ENCODE measurements at regions not wholly inside any gene's neighbourhood (a gene's known extent, or its start where the extent isn't known, plus 50 kb on each side); places are given as distances from the start of the nearest gene placed in this dataset.

GRCh38 chr6:56752009-56752408, 109.3 kb upstream of the DST start:
- TF ChIP-seq JUND (IDR thresholded peaks at IDR 0.05; ENCODE audit: low read depth), result no peak
- DNase-seq (ENCODE audit: low read depth in 1 of 2, low spot score in 1 of 2), result no peak
- in situ Hi-C loops (cut with HindIII; ENCODE audit: low pct_unique_long_range_greater_than_20kb, low sequenced_read_pairs), result no loop called here

- TF ChIP-seq JUND (IDR thresholded peaks at IDR 0.05; ENCODE audit: low read depth), result no peak
- in situ Hi-C loops (cut with HindIII; ENCODE audit: low pct_unique_long_range_greater_than_20kb, low sequenced_read_pairs), result no loop called here
- no peak for DNase-seq (ENCODE audit: low read depth in 1 of 2, low spot score in 1 of 2)
Observed at GRCh38 chr6:56751604-56752003, 108.9 kb upstream of the DST start.

- no peak for TF ChIP-seq JUND (IDR thresholded peaks at IDR 0.05; ENCODE audit: low read depth)
- in situ Hi-C loops (cut with HindIII; ENCODE audit: low pct_unique_long_range_greater_than_20kb, low sequenced_read_pairs), result no loop called here
- no peak for DNase-seq (ENCODE audit: low read depth in 1 of 2, low spot score in 1 of 2)
Observed at GRCh38 chr6:56750686-56751085, 108.0 kb upstream of the DST start.

GRCh38 chr6:56749632-56750151, 107.0 kb upstream of the DST start:
- in situ Hi-C loops (cut with HindIII; ENCODE audit: low pct_unique_long_range_greater_than_20kb, low sequenced_read_pairs), result no loop called here
- DNase-seq (ENCODE audit: low read depth in 1 of 2, low spot score in 1 of 2), result no peak
- TF ChIP-seq JUND (IDR thresholded peaks at IDR 0.05; ENCODE audit: low read depth), result no peak

- no peak for DNase-seq (ENCODE audit: low read depth in 1 of 2, low spot score in 1 of 2)
- no peak for TF ChIP-seq JUND (IDR thresholded peaks at IDR 0.05; ENCODE audit: low read depth)
- in situ Hi-C loops (cut with HindIII; ENCODE audit: low pct_unique_long_range_greater_than_20kb, low sequenced_read_pairs), result no loop called here
Observed at GRCh38 chr6:56746767-56747504, 104.2 kb upstream of the DST start.

- in situ Hi-C loops (cut with HindIII; ENCODE audit: low pct_unique_long_range_greater_than_20kb, low sequenced_read_pairs), result no loop called here
- DNase-seq (ENCODE audit: low read depth in 1 of 2, low spot score in 1 of 2), result peak in 1 of 2 experiments; percentile 84
- TF ChIP-seq JUND (IDR thresholded peaks at IDR 0.05; ENCODE audit: low read depth), result no peak
Observed at GRCh38 chr6:56745971-56746370, 103.3 kb upstream of the DST start.

GRCh38 chr6:56745081-56745480, 102.4 kb upstream of the DST start:
- TF ChIP-seq JUND (IDR thresholded peaks at IDR 0.05; ENCODE audit: low read depth), result no peak
- in situ Hi-C loops (cut with HindIII; ENCODE audit: low pct_unique_long_range_greater_than_20kb, low sequenced_read_pairs), result no loop called here
- no peak for DNase-seq (ENCODE audit: low read depth in 1 of 2, low spot score in 1 of 2)

- DNase-seq (ENCODE audit: low read depth in 1 of 2, low spot score in 1 of 2), result no peak
- in situ Hi-C loops (cut with HindIII; ENCODE audit: low pct_unique_long_range_greater_than_20kb, low sequenced_read_pairs), result no loop called here
- TF ChIP-seq JUND (IDR thresholded peaks at IDR 0.05; ENCODE audit: low read depth), result no peak
Observed at GRCh38 chr6:56744528-56744927, 101.8 kb upstream of the DST start.

- peak in 1 of 2 experiments; percentile 72 for DNase-seq (ENCODE audit: low read depth in 1 of 2, low spot score in 1 of 2)
- TF ChIP-seq JUND (IDR thresholded peaks at IDR 0.05; ENCODE audit: low read depth), result no peak
- in situ Hi-C loops (cut with HindIII; ENCODE audit: low pct_unique_long_range_greater_than_20kb, low sequenced_read_pairs), result no loop called here
Observed at GRCh38 chr6:56742122-56742791, 99.6 kb upstream of the DST start.

GRCh38 chr6:56741472-56741871, 98.8 kb upstream of the DST start:
- no peak for TF ChIP-seq JUND (IDR thresholded peaks at IDR 0.05; ENCODE audit: low read depth)
- DNase-seq (ENCODE audit: low read depth in 1 of 2, low spot score in 1 of 2), result no peak
- in situ Hi-C loops (cut with HindIII; ENCODE audit: low pct_unique_long_range_greater_than_20kb, low sequenced_read_pairs), result no loop called here

GRCh38 chr6:56739836-56740815, 97.4 kb upstream of the DST start:
- no peak for TF ChIP-seq JUND (IDR thresholded peaks at IDR 0.05; ENCODE audit: low read depth)
- in situ Hi-C loops (cut with HindIII; ENCODE audit: low pct_unique_long_range_greater_than_20kb, low sequenced_read_pairs), result no loop called here

GRCh38 chr6:56736804-56737203, 94.1 kb upstream of the DST start:
- no peak for TF ChIP-seq JUND (IDR thresholded peaks at IDR 0.05; ENCODE audit: low read depth)
- in situ Hi-C loops (cut with HindIII; ENCODE audit: low pct_unique_long_range_greater_than_20kb, low sequenced_read_pairs), result no loop called here
- DNase-seq (ENCODE audit: low read depth in 1 of 2, low spot score in 1 of 2), result no peak

More at GRCh38 chr6:56739836-56740815, 97.4 kb upstream of the DST start:
- no peak for DNase-seq (ENCODE audit: low read depth in 1 of 2, low spot score in 1 of 2)

Measured in T47D (cell line).